HG03571 (cell line): ENCODE measurements at regions not wholly inside any gene's neighbourhood (a gene's known extent, or its start where the extent isn't known, plus 50 kb on each side); places are given as distances from the start of the nearest gene placed in this dataset.

Experiments used
- ATAC-seq: cut with Tn5 transposase; IDR thresholded peaks from one replicate; pipeline ENCODE4 v1.9.1; 2021; ENCODE audit not compliant: unreplicated experiment

- ATAC-seq, result no peak
Measured at GRCh38 chr1:63710308-63710707, 63.5 kb upstream of the ROR1 start.

- no peak for ATAC-seq
Measured at GRCh38 chr1:63710761-63711380, 62.9 kb upstream of the ROR1 start.

- no peak for ATAC-seq
Measured at GRCh38 chr1:63713041-63713440, 60.8 kb upstream of the ROR1 start.

- ATAC-seq, result peak; percentile 80
Measured at GRCh38 chr1:63713627-63714481, 60.0 kb upstream of the ROR1 start.

GRCh38 chr1:63714482-63714760, 59.4 kb upstream of the ROR1 start:
- ATAC-seq, result no peak

- no peak for ATAC-seq
Measured at GRCh38 chr1:63717511-63718065, 56.2 kb upstream of the ROR1 start.

GRCh38 chr1:63718541-63718970, 55.3 kb upstream of the ROR1 start:
- no peak for ATAC-seq

GRCh38 chr1:63721531-63722189, 52.2 kb upstream of the ROR1 start:
- no peak for ATAC-seq

GRCh38 chr1:63723602-63724001, 50.2 kb upstream of the ROR1 start:
- ATAC-seq, result no peak
